ENCODE measurements at regions not wholly inside any gene's neighbourhood (a gene's known extent, or its start where the extent isn't known, plus 50 kb on each side); places are given as distances from the start of the nearest gene placed in this dataset.
A peak's percentile ranks its signal among the peaks of the same experiment; 100 is the strongest.

- DNase-seq, result no peak
Measured at GRCh38 chr12:126551869-126552268, 1486.6 kb downstream of the AACS start.

DNA sequence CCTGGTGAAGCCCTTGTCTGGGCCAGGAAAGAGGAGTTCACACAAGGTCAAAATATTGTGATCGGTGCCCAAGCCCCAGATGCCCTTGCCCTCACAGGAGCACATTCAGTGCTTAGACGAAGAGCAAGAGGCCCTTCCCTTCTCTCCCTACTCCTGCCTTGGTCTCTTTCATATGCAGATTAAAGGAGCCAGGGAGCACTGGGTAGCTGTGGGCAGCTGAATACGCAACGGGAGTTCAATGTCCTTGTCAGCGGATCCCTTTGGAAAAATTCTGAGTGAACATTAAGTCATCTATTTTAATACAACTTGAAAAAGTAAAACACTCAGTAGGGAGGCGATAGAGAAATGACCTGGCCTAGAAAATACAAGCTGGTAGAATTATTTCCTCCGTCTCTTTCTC is 1489.4 kb downstream of the AACS start:
- DNase-seq, result no peak

- DNase-seq, result no peak
Measured at GRCh38 chr12:126557659-126558058, 1492.4 kb downstream of the AACS start.

DNA sequence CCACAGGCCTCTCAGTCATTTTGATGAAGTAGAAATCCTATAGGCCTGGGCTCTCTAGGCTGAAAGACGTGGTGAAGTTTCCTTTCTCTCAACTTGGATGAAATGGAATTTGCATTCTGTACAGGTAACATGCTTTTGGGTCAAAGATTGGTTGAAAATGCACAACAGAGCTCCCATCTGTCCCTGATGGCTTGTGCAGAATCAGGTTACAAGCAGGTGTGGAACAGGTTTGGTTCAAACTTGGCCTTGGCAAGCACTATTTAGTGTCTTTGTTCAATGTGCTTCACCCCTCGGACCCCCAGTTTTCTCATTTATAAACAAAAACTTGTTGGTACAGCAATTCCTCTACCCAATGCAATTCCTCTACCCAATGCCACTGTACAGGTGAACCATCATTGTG is 1493.0 kb downstream of the AACS start:
- no peak for DNase-seq

DNA sequence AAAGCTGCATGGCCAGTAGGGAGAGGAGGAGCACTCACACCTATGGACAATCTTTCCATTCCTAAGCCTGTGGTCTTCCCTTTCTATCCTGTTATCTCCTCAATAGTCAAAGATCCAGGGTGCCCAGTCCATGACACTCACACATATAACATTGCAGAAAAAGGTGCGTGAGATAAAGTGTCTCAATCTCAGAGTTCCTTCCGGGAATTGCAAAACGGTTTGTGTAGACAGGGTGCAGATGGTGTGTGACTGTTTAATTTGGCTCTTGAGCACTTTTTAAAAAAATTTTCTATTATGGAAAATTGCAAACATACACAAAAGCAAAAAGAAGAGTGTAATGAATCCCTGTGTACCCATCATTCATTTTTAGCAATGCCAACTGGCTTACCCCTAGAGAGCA is 1493.6 kb downstream of the AACS start:
- no peak for DNase-seq

GRCh38 chr12:126567016-126567415 is 1501.8 kb downstream of the AACS start:
- no peak for DNase-seq

DNA sequence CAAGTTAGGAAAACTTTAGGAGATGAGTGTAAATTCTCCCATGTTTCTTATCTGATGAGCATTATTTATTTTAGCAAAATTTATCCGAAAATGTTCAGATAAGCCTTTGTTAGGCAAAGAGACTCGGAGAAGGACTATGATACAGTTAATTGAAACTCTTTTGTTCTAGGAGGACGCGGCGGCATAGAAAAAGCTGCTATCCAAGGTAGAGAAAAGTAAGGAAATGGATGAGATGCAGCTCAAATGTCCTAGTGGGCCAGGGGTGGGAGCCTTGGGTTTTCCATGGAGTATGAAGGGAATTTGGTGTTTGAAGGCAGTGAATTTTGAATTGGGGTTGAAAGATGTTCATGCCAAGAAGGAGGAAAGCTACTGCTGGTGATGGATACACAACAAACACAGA is 1504.5 kb downstream of the AACS start:
- no peak for DNase-seq

DNA sequence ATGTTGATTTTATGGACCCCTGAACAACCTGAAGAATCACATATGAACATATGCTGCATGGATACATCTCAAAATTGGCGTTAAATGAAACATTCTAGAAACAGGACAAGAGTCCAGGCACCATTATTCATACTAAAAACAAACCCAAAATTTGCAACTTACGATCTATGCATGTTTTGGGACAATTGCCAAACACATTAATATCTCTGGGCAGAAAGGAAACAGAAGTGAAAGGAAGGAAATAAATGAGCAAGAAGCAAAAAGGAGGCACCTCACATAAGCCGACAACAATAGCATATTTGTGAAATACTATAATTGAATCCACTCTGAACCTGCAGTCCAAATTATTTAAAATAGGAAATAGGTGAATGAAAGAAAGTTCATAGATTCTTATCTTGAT is 1505.3 kb downstream of the AACS start:
- no peak for DNase-seq

DNA sequence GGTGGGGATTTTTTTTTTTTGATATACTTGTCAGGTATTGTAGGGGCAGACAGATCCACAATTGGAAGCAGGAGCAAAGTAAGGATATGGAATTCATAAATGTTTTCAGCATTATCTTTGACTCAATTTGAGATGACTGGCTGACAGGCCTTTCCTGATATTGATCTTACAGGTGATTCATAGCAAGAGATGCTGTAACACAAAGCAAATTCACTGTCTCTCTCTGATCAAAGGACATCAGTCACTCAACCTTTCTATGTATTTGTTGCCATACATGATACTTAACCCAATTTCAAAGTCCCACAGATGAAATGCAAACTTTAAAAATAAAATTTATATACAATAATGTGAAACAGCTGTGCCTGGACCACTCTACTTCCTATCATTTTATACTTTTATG is 1506.9 kb downstream of the AACS start:
- no peak for DNase-seq

- no peak for DNase-seq
Measured at GRCh38 chr12:126581655-126582054, 1516.4 kb downstream of the AACS start.

- no peak for DNase-seq
Measured at GRCh38 chr12:126582231-126582630, 1517.0 kb downstream of the AACS start.

DNA sequence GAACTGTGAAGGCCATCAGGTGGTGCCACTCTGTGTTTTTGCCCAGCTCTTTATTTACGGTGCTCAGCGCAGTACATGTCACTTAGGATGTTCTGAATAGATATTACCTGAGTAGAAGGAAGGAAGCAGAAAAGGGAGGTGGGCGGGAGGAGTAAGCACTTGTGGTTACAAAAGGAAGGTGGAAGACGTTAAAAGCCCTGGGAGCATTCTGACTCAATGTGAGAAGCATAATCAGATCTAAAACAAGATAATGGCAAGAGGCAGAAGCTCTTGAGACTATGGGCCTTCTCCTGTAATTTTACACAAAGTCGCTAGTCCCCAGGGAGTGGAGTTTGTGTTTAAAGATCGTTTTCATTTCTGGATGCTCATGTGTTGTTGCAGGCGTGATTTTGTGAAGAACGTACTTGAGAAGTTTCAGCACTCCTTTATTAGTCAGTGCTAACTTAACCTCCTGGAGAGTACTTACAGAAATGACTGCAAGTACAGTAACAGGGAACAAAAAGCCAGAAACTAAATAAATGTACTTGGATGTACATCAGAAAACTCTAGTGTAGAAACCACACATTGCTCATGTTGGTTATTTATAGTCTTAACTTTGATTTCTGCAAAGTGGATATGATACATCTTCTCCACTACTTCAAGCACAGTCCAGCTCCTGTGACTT is 1523.5 kb downstream of the AACS start:
- DNase-seq, result no peak

- DNase-seq, result no peak
Measured at GRCh38 chr12:126591533-126591932, 1526.3 kb downstream of the AACS start.

- no peak for DNase-seq
Measured at GRCh38 chr12:126601184-126602170, 1536.2 kb downstream of the AACS start.

DNA sequence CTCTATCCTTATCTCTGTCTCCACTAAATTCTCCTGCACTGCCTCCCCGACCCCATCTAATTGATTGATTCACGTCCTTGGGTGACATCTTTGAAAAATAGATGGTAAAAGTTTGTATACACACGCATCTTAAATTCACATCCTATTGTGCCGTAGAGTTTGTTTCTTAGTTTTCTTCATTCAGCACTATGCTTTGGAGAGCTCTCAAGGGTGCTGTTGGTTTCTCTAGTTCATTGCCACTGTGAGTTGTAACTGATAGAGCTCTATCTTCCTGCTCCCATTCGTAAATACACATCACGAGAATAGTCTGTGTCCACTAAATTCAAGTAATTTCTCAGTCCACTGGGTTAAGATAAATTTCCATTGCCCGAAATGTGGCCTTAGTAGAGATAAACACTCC is 1537.4 kb downstream of the AACS start:
- no peak for DNase-seq

- no peak for DNase-seq
Measured at GRCh38 chr12:126607157-126607556, 1541.9 kb downstream of the AACS start.

GRCh38 chr12:126607867-126608266 is 1542.6 kb downstream of the AACS start:
- no peak for DNase-seq

GRCh38 chr12:126608607-126609175 is 1543.5 kb downstream of the AACS start:
- DNase-seq, result no peak

DNA sequence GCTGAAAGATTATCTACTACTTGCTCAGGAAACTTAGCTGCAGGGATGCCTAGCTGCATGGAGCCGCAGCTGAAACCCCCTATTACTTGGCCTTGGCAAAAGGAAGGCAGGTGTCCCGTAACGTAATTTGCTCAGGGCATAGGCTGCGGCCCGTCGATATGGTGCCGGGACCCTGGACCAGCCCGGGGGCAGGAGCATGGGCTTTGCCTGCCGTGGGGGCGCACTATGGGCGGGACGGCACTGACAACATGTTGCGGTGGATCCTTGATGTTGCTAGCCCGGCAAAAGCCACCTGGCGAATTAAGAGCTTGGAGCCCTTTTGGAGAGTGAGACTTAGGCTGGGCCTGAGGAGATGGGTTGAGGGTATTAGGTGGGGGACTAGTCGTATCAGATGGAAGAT is 1551.2 kb downstream of the AACS start:
- no peak for DNase-seq

DNA sequence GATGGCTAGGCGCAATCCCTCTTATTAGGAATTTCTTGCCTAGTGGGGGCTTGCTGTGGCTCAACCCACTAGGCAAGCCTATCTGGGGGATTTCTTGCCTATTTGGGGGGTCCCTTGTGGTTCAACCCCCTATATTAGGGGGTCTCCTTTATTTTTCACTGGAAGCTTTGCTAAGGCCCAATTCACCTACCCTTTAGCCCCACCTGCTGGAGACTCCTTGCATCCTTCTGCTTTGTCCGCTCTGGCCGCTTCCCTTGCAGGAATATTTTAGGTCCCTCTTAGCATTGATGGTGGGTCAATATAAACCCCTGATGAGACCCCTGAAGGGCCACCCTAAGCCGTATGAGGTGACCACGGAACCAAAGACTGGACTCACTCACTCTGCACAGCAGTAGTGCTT is 1552.1 kb downstream of the AACS start:
- peak; percentile 9 for DNase-seq

DNA sequence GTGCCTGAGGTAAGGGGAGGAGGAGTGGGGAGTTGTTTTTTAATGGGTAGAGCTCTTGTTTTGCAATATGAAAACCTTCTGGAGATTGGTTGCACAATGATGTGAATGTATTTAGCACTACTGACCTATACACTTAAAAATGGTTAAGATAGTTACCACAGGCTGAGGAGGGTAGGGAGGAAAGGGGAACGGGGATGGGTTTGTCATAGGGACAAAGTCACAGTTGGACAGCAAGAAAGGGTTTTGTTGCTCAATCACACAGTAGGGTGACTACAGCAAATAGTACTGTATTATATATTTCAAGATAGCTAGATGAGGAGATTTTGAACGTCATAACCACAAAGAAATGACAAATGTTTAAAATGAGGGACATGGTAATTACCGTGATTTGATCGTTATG is 1562.4 kb downstream of the AACS start:
- no peak for DNase-seq

DNA sequence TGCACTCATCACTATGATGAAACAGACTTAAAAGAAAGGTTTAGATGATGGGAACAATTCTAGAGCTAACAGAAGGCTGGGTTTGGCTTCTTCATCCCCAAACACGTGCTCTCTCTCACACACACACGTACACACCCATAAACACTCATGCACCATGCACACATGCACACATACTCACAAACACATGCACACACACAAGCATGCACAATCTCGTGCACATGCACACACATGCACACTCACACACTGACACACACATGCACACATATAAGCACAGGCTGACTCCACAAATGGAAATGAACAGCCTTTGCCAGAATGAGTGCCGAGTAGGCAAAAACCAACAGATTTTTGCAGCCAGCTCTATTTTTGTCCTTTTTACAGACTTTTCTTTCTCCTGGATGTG is 1571.6 kb downstream of the AACS start:
- no peak for DNase-seq

DNA sequence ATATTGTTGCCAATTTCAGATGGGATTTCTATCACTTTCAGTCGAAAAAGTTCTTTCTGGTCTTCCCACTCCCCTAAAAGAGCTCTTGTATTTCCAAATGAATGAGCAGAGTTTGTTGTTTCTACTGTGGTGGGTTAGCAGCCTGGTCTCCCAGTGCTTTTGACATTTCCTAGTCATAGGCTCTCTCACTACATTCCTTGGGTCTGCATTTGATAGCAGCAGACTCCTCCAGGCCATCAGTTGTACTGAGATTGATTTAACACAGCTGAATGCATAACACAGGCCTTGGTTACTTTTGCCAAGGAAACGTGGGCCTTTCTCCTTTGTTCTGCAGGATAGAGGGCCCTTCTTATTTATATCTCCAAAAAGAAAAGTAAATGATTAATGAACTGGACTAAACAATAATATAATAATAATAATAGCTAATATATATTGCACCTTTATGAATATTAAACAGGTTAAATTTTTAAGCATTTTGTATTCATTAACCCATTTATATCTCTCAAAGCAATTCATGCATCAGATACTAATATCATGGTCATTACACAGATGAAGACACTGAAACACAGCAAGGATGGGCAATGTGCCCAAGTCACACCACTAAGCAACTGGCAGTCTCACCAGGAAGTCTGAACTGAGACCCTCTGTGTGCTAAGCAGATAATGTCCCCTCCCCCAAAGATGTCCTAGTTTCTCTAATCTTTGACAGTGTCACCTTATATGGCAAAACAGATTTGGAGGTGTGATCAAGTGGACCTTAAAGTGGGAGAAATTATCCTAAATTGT is 1579.2 kb downstream of the AACS start:
- no peak for DNase-seq

Data from hematopoietic multipotent progenitor cell treated with erythropoietin and hydrocortisone succinate and interleukin-3 and kit ligand, for 6 days (in vitro differentiated cells).